ENCODE measurements at regions not wholly inside any gene's neighbourhood (a gene's known extent, or its start where the extent isn't known, plus 50 kb on each side); places are given as distances from the start of the nearest gene placed in this dataset.

DNA sequence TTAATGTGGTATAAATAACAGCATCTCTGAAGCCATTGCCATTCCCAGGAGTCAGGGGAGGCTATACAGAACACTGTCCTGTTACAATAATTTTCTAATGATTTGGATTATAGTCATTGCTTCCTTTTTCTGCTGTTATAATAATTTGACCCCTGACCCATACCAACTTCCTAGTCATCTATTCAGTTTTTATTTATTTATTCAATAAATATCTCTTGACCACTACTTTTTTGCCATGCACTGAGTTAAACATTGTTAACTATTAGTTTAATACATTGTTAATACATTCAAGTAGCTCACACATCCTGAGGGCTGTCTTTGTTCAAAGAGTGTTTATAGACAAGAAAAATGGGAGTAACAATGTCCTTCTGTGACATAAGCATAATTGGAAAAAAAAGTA is 235.5 kb upstream of the MEOX2 start:
- ATAC-seq, result no peak
- intact Hi-C loops (cut with DNase I, micrococcal nuclease), result no loop called here
- DNase-seq, result no peak

DNA sequence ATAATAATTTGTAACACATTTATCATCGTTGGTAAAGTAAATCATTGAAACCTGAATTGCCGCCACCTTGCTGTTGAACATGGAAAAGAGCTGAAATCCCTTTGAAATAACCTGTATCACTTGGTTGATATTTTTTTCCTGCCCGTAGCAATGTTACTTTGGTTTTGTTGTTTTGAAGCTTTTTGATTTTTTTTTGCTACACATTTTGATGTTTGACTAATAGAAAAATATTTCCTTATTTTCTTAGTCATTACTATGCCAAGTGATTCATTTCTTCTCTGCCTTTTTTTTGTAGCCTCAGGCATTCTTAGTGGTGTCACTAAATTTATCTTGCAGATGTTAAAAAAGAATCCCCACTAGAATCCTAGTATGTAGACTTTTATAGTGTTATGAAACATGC is 235.1 kb upstream of the MEOX2 start:
- DNase-seq, result no peak
- no peak for ATAC-seq
- intact Hi-C loops (cut with DNase I, micrococcal nuclease), result no loop called here

DNA sequence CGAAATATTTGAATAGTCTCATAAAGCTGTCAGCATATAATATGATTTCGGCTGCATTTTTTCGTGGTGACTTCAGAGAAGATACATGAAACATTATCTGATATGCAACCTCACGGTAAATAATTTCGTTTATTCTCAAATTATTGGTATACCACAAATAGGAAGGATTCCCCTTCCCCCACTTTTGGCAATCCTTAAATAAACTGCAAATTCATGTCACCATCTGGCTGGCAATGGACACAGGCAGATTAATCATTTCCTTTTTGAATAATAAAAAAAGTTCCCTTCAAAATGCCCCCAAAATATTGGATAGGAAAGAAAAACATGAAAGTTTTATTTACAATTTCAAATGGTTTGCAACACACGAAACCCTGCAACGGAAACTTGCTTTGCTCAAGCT is 234.5 kb upstream of the MEOX2 start:
- intact Hi-C loops (cut with DNase I, micrococcal nuclease), result no loop called here
- DNase-seq (no peak), ATAC-seq (no peak)

DNA sequence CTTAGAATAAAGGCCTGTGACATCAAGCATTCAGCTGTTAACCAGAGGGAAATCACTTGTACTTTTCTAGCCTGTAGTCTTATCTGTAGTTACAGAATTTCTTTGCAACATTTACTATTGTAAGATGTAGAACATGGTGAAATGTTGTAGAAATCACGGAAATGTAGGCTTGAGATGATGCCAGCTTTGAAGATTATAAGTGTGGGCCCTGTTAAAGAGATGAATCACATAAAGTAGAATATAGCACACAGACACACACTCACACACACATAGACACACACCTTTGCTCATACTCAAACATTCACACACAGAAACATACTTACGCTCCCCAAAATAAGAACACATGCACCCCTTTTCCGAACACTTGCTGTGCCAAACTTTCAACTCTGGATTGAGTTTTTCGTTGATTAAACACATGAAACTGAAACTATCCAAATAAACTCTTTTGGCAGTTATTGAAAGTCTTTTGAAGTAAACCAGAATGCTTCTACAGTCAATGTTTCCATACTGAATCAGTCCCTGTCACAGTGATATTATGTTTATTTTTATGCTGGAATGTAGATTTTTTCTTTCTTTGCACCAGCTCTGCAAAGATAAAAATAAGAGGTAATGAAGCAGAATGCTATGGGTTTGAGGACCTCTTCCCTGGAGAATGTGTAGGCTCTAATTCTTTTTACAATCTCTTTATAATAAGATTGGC is 230.3 kb upstream of the MEOX2 start:
- DNase-seq, result no peak
- no peak for ATAC-seq
- intact Hi-C loops (cut with DNase I, micrococcal nuclease), result no loop called here

DNA sequence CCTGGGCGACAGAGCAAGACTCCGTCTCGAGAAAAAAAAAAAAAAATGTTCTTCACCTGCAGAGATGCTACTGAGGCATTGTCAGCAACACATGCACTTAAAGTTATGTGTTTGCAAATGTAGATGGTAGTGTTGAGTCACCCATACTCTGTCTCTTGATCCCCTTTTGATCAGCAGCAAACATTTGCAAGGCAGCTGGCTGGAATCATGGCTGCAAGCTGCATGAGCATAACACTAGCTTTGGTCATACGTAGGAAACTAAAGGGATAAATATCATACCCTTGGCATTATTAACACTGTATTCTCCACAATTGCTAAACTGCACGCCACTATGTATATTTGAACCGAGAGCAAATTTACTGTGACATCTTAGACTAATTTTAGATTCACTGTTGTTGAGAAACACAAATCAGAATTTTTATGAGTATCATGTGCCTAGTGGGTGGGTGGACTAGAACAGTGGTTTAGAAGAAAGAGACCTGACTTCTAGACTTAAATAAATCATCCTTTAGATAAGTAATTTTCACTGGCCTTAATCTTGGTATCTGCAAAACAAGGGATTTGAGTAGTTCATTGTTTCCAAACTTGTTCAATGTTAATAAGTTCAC is 229.3 kb upstream of the MEOX2 start:
- no peak for DNase-seq
- no peak for ATAC-seq
- intact Hi-C loops (cut with DNase I, micrococcal nuclease), result no loop called here

DNA sequence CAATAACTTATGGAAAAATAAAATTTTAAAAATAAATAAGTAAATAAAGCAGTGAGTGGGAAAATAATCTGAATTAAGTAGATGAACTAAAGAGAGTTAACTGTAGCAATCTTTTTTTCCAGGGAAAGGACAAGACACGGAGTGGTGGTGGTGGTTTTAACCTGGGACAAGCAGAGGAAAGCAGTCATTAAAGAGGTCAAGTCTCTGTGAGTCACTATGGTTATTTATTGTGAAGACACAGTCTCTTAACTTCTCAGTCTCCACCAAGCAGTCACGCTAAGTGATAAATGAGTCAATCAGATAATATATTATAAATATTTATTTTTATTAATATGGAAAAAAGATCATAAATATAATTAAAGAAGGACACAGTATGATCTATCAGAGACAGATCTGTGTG is 228.1 kb upstream of the MEOX2 start:
- DNase-seq (no peak), ATAC-seq (no peak)
- intact Hi-C loops (cut with DNase I, micrococcal nuclease), result no loop called here

DNA sequence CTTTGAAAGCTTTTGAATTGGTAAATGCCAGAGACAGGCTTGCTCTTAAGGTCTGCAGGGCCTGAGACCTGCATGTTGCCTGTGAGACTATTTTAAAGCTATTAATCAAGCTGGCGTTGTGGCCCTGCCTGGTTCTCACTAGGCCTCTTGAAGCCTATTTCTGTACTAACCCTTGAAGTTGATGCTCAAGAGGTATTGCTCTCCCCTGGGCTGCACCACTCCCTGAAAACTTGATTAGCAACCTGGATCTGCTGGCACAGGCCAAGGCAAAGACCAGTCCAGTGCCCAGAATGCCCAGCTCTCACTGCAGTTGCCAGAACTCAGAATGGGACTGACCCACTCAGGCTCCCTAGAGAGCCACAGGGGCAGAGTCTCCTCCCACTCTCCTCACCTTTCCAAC is 220.0 kb upstream of the MEOX2 start:
- DNase-seq (no peak), ATAC-seq (no peak)
- intact Hi-C loops (cut with DNase I, micrococcal nuclease), result no loop called here

DNA sequence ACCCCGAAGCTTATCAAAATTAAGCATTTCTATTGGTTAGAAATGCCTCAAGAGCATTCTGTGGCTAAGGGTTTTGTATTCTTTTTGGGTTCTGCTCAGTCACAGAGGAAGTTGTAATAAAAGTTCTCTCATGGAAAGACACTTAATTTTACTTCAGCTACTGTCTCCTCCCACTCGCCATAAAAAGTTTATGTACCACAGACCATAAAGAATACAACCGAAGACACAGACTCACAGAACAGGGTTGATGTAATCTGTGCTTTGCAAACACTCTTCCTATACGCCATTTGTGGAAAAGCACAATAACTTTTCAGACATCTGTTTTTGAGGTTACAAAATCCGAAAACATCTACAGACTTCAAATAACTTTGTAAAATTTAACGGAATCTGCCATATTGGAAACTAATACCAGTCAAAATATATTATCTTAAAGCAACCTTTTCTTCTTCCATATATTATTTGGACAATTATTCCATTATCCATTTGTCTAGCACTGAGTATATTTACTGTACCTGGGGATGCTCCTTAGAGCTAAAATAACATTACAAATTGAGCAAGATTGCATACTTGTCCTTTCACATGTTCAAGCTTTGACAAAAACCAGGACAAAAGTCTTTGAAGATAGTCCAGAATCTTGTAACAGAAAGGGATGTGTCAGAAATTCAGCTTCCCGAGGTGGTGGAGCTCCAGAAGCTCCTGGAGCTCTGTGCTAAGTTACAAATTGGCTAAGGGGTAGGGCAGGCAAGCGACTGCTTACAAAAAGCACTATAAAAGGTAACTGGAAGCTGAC is 219.0 kb upstream of the MEOX2 start:
- no peak for DNase-seq
- intact Hi-C loops (cut with DNase I, micrococcal nuclease), result no loop called here
- ATAC-seq, result peak; percentile 99

DNA sequence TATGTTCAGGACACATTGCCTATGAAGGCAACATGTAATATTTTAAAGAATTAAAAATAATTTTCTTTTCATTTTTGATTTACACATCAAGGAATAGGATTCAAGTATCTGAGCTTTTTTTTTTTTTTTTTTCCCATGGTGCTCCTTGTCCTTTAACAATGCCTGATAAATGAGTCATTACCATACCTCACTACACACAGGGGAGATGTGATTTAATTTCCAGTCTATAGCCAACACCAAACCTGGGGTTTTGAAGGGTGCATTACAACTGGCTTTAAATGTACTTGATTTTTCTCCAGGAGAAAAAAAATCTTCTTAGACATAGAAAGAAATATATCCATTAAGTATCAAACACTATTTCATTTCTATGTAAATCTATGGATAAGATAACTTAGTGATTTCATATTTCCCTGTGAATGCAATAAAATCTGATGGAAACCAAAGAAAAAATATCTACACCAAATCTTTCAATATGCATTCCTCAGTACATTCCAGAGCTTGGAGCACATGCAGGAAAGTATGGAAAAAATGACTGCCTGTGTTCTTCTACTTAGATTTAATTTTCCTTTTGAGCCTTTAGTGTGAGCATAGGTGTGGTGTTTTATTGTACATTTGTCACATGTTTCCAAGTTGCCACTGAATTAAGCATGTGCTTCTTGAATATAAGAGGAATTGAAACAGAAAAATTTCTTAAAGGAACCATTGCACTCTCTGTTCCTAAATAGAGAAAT is 204.8 kb upstream of the MEOX2 start:
- DNase-seq, result no peak
- intact Hi-C loops (cut with DNase I, micrococcal nuclease), result no loop called here
- ATAC-seq, result peak; percentile 27

DNA sequence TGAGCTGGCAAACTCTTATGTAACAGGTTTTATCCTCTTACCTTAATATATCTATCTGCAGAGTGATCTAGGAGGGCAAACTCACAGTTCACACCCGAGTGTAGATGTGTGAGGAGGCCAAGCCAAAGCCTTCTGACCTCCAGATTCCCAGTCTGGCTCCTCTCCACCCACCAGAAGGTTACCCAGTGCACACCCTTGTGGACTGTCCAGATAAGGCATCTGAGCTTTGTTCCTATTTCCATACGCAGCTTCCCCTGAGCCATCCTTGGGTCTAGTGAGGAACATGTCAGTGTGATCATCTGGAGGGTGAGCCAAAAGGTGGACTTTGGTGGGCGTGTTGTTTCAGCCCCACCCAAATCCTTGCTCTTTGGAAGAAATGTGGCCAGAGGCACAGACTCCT is 203.0 kb upstream of the MEOX2 start:
- ATAC-seq, result peak; percentile 77
- intact Hi-C loops (cut with DNase I, micrococcal nuclease), result no loop called here
- DNase-seq, result peak in 1 of 2 donors; percentile 11

DNA sequence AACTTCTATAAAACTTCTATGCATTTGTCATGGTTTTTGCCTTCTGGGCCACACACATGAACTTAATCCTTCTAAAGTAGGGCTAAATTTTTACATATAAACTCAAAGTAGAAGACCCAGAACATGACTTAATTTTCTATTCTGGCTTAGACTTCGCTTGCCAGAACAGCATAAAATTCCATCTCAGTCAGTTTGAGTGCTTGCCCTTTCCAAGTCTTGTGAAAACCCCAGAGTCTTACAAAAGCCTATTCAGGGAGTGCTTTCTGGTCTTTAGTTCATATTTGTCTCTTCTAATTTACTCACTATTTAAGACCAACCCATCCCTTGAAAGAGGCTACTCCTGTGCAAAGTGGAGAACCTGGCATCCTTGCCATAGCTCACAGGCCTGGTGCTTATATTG is 201.6 kb upstream of the MEOX2 start:
- ATAC-seq (no peak), DNase-seq (no peak)
- intact Hi-C loops (cut with DNase I, micrococcal nuclease), result no loop called here

DNA sequence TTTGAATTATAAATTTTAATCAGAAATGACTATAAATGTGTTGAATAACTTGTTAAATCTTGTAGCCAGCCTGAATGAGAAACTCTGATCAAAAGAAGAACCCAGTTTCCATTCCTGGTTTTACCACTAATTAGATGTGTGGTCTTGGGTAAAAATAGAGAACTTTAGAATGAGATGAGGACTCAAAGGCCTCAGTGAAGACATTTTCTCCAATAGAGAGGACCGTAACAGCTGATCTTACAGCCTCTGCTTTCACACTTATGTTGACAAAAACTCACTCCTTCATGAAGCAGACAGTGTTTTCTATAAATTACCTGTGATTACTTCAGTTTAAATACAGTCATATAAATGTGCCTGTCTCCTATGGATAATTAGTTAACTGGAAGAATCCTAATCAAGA is 200.1 kb upstream of the MEOX2 start:
- intact Hi-C loops (cut with DNase I, micrococcal nuclease), result no loop called here
- no peak for ATAC-seq
- no peak for DNase-seq

DNA sequence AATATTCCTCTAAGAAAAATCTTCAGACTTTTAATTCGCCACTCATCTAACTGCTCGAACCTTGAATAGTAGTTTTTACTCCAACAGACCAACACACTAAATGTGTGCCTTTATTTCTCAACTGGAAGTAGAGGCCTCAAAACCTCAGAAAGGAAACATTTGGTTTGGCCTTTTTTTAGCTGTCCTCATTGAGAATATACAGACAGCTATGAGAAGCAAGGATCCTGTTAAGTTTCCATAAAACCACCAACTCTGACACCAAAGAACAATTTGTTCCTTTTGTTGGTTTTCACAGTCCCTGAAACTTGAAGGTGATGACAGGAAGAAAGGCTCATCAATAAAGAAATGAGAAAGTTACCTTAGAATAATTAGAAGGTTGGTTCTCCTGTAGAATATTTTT is 199.2 kb upstream of the MEOX2 start:
- intact Hi-C loops (cut with DNase I, micrococcal nuclease), result no loop called here
- DNase-seq (no peak), ATAC-seq (no peak)

DNA sequence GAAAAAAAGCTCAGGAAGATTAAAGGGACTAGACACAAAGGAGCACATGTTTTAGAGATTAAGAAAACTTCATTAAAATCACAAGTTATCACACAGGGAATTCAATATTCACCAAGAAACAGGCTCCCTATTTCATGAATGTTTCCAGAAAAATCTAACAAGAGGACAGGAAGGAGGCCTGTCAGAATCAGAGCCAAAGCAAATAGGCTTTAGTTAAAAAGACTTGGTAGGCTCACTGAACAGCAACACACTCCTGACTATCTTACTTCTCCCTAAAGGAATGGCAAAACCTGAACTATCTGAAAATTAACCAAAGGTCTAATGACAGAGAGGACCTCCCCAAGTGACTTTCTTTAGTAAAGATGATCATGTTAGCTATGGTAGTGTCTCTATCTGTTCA is 188.3 kb upstream of the MEOX2 start:
- ATAC-seq, result no peak
- intact Hi-C loops (cut with DNase I, micrococcal nuclease), result no loop called here
- DNase-seq, result no peak

DNA sequence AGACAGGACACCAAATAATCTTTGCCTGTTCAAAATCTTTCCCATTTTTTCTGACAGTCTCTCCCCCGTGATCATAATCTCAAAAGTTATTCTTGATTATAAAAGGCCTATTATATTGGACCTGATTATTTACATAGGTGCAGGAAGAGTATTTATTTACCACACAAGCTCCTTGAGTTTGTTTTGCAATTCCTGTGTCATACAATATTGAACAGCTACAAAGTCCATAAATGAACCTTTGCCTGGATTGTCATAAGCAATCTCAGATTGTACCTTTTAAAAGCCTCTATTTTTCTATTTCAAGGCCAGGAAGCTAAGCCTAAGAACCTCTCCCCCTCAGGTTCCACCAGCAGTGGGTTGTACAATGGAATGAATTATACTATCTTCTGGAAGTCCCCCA is 183.9 kb upstream of the MEOX2 start:
- intact Hi-C loops (cut with DNase I, micrococcal nuclease), result no loop called here
- peak; percentile 74 for ATAC-seq

DNA sequence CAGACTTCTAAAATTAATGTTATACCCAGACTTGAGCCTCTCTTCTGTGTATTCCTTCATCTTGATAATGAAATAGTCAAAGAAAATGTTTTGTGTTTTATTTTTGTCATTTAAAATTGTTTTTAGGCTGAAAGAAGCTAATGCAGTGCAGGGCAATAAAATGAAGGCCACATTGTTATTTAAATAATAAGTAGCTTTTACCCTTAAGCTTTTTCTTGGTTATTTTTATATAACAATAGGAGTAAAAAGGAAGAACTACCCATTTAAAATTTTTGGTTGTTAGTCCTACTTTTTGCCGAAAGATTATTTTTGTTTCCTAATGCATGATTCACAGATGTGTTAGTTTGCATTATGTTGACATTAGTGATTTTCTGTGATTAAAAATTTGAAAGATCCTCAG is 181.0 kb upstream of the MEOX2 start:
- ATAC-seq, result no peak
- intact Hi-C loops (cut with DNase I, micrococcal nuclease), result no loop called here
- DNase-seq, result no peak

More for the DNA sequence above, 183.9 kb upstream of the MEOX2 start:
- DNase-seq, result no peak

DNA sequence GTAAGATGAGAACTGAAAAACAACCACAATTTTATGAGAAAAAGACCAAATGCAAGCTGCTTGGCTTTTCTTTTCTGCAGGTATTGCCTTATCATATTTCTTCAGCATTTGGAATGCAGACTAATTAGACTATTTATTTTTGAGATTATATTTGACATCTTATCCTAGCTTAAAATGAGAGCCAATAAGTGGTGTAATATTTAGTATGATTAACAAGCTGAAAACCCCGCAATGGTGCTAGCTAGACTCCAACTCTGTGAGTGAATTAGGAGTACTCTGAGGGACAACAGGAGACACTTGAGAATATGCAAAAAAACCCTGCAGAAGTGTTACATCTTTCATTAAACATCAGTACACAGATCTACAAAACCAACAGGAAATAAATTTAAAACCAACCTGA is 180.3 kb upstream of the MEOX2 start:
- ATAC-seq (no peak), DNase-seq (no peak)
- intact Hi-C loops (cut with DNase I, micrococcal nuclease), result no loop called here

DNA sequence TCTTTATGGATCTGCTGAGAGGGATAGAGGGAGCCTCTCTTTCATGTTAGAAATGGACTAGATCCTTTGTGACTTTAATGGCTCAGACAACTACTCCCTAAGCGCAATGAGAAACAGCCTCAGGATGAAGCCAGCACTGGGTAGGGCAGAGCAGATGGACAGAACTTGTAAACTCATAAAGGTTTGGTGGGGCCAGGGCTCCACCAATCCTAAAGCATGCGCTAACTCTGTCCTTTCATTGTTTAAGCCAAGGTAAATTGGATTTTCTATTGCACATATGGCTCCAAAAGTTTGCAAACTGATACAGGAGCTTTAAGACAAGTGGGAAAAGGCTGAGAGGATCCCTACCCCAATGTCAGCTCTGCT is 178.1 kb upstream of the MEOX2 start:
- ATAC-seq (peak; percentile 85), DNase-seq (no peak)
- intact Hi-C loops (cut with DNase I, micrococcal nuclease), result no loop called here

DNA sequence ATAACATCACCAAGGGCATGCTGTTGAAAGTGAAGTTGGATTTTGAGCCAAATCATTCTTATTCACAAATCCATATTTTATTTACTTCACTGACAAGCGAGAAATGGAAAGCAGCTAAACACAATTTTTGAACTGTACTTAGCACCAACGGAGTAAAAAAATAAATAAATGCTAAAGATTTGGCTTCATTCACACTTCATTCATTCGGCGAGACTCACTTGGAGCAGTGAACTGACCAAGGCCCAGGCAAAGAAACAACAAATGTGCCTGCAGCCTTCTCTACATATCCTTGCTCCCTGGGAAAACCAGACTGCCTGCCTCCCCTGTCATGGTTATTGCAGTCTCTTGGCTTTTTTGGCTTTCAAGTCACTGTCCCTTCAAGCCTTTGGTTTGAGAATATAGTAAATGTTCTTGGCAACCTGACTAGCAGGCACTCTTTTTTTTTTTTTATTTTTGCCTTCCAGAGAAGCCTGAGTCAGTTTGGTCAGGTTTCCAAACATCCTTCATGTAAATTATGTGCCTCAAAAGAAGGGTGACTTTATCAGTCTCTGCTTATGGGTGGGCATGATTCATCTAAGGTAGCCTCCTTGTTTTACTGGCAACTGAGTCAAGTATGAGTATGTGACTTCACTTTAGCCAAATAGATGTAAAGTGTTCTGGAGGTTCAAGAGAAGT is 177.6 kb upstream of the MEOX2 start:
- intact Hi-C loops (cut with DNase I, micrococcal nuclease), result no loop called here
- ATAC-seq (no peak), DNase-seq (no peak)
